Ascending aorta (tissue), 2 donors: ENCODE measurements at regions not wholly inside any gene's neighbourhood (a gene's known extent, or its start where the extent isn't known, plus 50 kb on each side); places are given as distances from the start of the nearest gene placed in this dataset.
"Not testable (repeated sequence)": the region's sequence is repeated elsewhere in the genome, so short reads cannot be mapped to it uniquely, and the experiment has no call there.

Experiments
- DNase-seq, 2 donors: peaks; one replicate each; pipeline ENCODE4 v3.0.0-alpha.2; 2019; ENCODE audit warnings: low spot score in 2 of 2
- H3K27ac ChIP-seq, 2 donors: fragments of 200-600 bp; sonication (generic); one replicate each; pipeline ENCODE4 v1.5.1; 2016 to 2017; ENCODE audit warnings: mild to moderate bottlenecking in 1 of 2
- H3K27me3 ChIP-seq: fragments of 200-600 bp; sonication (generic); one replicate; pipeline ENCODE4 v1.5.1; 2017
- H3K36me3 ChIP-seq, 2 donors: fragments of 200-600 bp; sonication (generic); one replicate each; pipeline ENCODE4 v1.5.1; 2016
- H3K4me1 ChIP-seq, 2 donors: fragments of 200-600 bp; sonication (generic); one replicate each; pipeline ENCODE4 v1.5.1; 2016 to 2017; ENCODE audit warnings: mild to moderate bottlenecking in 1 of 2
- H3K4me3 ChIP-seq, 2 donors: fragments of 200-600 bp; sonication (generic); one replicate each; pipeline ENCODE4 v1.5.1; 2016 to 2017; ENCODE audit warnings: mild to moderate bottlenecking in 1 of 2
- H3K9me3 ChIP-seq, 2 donors: fragments of 200-600 bp; sonication (generic); one replicate each; pipeline ENCODE4 v1.5.1; 2016
- CTCF ChIP-seq, 3 experiments: fragments of 200-600 bp in 2 of 3; fragments of 450-650 bp in 1 of 3; sonication (generic) in 2 of 3; IDR thresholded peaks; one replicate each; pipeline ENCODE4 v1.5.1; 2016 to 2019; ENCODE audit warnings: antibody characterized with exemption in 3 of 3, mild to moderate bottlenecking in 1 of 3, moderate library complexity in 1 of 3
- intact Hi-C: fragments of 100-400 bp; cut with DNase I; formaldehyde crosslinking; loops from one replicate; pipeline ENCODE4 v1.15.1; 2023

DNA sequence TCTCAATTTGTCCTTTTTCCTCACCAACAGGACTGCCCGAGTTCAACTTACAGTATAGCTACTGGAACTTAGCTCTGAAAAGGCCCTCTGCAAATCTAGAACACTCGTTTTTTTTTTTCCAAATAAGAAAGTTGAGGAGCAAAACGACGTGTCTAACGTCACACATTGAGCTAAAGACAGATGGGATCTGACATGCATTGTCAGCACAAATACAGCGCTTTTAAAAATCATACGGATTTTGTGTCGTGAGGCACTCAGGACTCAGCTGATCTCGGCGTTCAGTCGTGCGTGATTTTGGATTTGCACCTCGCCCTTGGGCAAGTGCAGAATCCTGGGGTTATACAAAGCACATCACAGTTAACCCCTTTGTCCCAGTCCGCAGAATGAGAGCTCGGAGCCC, 94.7 kb upstream of the ZNF322 start:
- no peaks in the 10 kb centered on the region for H3K4me1 ChIP-seq
- H3K27me3 ChIP-seq, result no peaks in the 10 kb centered on the region
- H3K9me3 ChIP-seq, result no peaks in the 10 kb centered on the region
- H3K36me3 ChIP-seq, result no peaks in the 10 kb centered on the region
- H3K4me3 ChIP-seq, result no peak overlapping the region
- no peak overlapping the region for H3K27ac ChIP-seq
- intact Hi-C loops, result no loop called here
- TF ChIP-seq CTCF (IDR thresholded peaks at IDR 0.05), result no peak
- DNase-seq, result no peak

GRCh38 chr6:26754801-26755200, 95.3 kb upstream of the ZNF322 start:
- H3K36me3 ChIP-seq, H3K9me3 ChIP-seq, H3K4me1 ChIP-seq, intact Hi-C loops, H3K27ac ChIP-seq, DNase-seq, H3K27me3 ChIP-seq, H3K4me3 ChIP-seq: not testable (repeated sequence)

DNA sequence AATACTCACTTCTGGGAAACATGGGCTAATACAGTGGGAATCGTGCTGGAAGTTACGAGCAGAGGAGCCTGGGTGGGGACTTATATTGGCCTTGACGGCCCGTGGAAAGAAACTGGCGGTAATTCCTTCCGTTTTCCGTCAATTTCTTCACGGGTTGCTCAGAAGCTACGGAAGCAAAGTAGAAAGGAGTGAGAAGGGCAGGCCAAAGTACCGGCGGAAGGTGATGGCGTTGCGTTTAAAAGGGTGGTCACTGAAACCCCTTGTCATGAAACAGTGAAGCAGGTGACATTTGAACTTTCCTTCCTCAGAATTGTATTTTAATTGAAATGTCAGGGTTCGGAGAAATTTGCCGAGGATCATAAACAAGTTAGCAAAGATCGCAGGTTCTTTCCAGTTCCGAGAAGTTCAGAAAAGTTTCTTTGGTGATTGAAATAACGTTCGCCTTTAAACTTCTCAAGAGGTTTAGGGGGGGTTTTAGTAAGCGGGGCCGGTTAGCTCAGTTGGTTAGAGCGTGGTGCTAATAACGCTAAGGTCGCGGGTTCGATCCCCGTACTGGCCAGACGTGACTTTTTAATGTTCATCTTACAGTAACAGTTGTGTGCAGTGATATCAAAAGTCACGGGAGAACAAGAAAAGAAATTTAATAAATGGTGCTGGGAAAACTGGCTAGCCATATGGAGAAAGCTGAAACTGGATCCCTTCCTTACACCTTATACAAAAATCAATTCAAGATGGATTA, 96.7 kb upstream of the ZNF322 start:
- intact Hi-C loops, H3K9me3 ChIP-seq: not testable (repeated sequence)

GRCh38 chr6:26766203-26766902, 106.8 kb upstream of the ZNF322 start:
- DNase-seq, intact Hi-C loops: not testable (repeated sequence)

More for the DNA sequence above, 96.7 kb upstream of the ZNF322 start:
- DNase-seq, H3K27ac ChIP-seq, H3K27me3 ChIP-seq, H3K4me1 ChIP-seq, H3K4me3 ChIP-seq, H3K36me3 ChIP-seq: not testable (repeated sequence)

DNA sequence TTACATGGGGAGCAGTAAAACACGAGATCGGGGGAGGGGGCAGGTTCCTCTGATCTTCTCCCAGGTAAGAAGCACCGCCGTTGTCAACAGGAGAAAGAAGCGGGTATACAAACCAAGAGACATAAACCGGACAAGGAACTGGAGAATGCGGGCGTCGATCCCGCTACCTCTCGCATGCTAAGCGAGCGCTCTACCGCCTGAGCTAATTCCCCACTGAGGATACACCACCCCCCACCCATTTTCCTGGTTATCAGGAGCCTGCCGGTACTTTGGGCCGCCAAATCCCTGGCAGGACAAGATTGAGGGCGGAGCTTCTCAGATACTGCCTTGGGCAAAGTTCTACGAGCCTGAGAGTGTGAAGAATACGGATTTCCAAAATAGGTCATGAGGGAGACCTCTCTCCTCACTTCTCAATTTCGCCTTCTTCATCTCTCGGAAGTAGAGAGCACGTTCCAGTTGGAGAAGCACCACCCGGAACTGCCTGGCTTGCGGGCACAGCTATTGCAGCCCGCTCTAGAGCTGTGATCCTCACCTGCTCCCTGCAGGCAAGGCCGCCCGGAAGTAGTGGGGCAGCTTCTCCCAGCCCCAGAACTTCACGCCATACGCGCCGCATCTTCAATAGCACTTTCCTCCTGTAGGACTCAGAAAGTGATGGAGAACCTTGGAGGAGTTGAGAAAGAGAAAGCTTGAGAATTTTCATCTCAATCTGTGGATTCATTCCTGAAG, 111.6 kb upstream of the ZNF322 start:
- H3K4me3 ChIP-seq, DNase-seq, H3K36me3 ChIP-seq, H3K27me3 ChIP-seq, H3K27ac ChIP-seq, intact Hi-C loops, H3K9me3 ChIP-seq, H3K4me1 ChIP-seq: not testable (repeated sequence)

More at GRCh38 chr6:26766203-26766902, 106.8 kb upstream of the ZNF322 start:
- not testable (repeated sequence) for H3K36me3 ChIP-seq, H3K27ac ChIP-seq, H3K9me3 ChIP-seq, H3K27me3 ChIP-seq, H3K4me3 ChIP-seq, H3K4me1 ChIP-seq

- DNase-seq, H3K4me3 ChIP-seq, intact Hi-C loops, H3K9me3 ChIP-seq, H3K27me3 ChIP-seq, H3K4me1 ChIP-seq, H3K27ac ChIP-seq, H3K36me3 ChIP-seq: not testable (repeated sequence)
Observed at GRCh38 chr6:26773414-26773813, 113.9 kb upstream of the ZNF322 start.

- H3K9me3 ChIP-seq, DNase-seq, H3K36me3 ChIP-seq, H3K27ac ChIP-seq, H3K27me3 ChIP-seq, H3K4me1 ChIP-seq, H3K4me3 ChIP-seq, intact Hi-C loops: not testable (repeated sequence)
Observed at GRCh38 chr6:26780563-26780962, 121.0 kb upstream of the ZNF322 start.

DNA sequence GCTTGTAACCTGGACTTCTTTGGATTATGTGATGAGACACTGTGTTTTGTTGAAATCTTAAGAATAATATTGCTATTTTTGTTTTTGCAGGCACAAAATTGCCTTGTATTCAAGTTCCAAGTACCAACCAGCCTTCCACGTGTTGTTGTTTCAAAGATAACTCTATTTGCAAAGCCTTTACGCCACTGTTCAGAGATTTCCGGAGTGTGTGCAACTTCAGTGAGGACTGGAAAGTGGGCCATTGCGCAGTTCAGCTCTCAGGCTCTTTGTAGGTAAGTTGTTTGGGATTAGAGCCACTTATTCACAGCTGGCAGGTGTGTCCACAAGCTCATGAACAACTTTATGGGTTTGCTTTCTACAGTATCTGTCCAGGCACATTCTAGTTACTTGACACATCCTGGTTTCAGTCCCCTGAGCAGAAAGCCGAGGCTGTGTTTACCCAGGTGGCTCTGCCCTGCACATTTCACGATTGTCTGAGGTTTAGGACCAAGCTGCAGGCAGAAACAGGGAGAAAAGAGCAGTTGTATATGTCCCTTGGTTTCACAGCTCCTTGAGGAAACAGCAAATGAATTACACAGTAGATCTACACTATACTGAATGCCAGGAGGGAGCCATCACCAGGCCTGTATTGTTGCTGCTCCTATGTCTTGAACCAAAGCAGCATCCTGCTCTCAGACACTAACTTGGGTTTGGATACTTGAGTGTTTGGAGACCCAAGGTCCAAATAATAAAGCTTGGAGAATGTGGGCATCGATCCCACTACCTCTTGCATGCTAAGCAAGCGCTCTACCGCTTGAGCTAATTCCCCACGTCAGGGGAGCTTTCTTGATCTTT, 136.1 kb upstream of the ZNF322 start:
- H3K4me1 ChIP-seq, H3K36me3 ChIP-seq, DNase-seq, H3K9me3 ChIP-seq, H3K4me3 ChIP-seq, intact Hi-C loops, H3K27ac ChIP-seq, H3K27me3 ChIP-seq: not testable (repeated sequence)

DNA sequence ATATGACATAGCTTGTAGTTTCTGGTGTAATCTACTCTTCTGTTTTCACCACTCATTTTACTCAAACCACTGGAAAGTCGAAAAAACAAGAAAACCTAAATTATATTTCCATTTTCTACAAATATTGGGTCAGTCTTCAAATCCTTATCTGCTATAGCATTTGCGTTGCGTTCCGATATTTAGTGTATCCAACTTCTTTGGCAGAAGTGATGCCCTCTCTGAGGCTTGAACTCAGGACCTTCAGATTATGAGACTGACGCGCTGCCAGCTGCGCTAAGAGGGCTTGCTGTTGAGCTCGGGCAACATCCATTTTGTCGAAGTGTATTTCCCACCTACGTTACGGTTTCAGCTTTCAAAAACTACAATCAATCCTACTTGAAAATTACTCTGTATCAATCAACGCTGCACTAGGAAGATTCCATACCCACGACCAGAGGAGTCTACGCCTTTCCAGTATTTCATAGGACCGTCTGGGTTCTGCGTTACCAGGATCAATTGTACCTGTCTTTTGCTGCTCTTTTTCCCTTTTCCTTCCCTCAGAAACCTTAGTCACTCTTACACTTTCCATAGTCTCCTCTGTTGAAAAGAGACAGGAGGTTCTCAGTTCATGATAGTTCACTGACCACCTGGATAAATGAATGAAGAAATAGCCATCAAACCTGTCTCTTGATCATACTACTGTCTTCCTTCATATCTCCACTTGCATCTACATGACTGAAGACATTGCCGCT, 140.5 kb upstream of the ZNF322 start:
- H3K36me3 ChIP-seq, intact Hi-C loops, DNase-seq: not testable (repeated sequence)

GRCh38 chr6:26803762-26804161, 144.2 kb upstream of the ZNF322 start:
- H3K9me3 ChIP-seq, H3K36me3 ChIP-seq, H3K27me3 ChIP-seq, H3K4me3 ChIP-seq, H3K4me1 ChIP-seq, intact Hi-C loops, H3K27ac ChIP-seq, DNase-seq: not testable (repeated sequence)

More for the DNA sequence above, 140.5 kb upstream of the ZNF322 start:
- not testable (repeated sequence) for H3K27ac ChIP-seq, H3K9me3 ChIP-seq, H3K27me3 ChIP-seq, H3K4me3 ChIP-seq, H3K4me1 ChIP-seq

DNA sequence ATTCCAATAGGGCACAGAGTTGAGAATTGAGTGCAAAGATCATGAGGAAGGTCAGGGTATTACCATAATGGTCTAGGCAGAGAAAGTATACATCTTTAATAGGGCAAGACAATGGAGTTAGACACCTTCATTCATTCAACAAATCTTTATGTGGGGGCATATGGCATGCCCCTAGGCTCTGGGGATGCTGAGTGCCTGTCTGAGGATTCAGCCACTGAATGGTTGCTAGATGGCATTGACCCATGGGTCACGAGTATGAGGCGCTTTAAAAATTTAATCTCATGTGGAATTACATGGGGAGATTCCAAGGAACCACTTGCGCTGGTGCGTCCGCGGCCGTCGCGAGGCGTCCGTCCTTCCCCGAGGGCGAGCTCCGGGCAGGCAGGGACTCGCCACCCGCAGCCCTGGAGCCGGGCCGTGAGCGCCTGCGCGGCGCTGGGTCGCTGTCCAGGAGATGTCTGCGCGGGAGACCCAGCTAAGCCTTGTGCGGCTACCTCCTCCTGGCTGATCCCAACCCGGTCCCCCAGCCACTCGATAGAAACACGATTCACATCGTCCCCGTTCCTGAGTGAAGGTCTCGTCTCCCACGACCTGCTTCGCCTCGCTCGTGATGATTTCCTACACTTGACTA, 152.1 kb upstream of the ZNF322 start:
- H3K36me3 ChIP-seq, DNase-seq, intact Hi-C loops, H3K27me3 ChIP-seq, H3K4me1 ChIP-seq, H3K27ac ChIP-seq, H3K9me3 ChIP-seq, H3K4me3 ChIP-seq: not testable (repeated sequence)
